ENCODE measurements at regions not wholly inside any gene's neighbourhood (a gene's known extent, or its start where the extent isn't known, plus 50 kb on each side); places are given as distances from the start of the nearest gene placed in this dataset.

DNA sequence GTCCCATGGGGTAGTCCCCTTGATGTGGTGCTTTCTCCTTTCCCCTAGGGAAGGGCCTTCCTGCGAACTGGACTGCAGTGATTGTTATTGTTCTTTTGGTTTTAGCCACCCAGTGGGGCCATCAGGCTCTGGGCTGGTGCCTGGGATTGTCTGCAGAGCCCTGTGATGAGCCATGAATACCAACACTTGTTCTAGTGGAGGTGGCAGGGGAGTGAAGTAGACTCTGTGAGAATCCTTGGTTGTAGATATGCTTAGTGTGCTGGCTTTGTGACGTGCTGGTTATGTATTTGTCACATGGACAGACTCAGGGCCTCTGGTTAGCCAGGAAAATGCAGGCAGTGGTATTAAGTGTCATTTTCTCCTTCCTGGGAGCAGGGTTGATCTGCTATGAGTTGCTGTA lies 51.8 kb upstream of the NDUFB4 start:
- Histone ChIP-seq H3K36me3 (replicated peaks) (no peaks in the 10 kb centered on the region), H3K4me3 (no peak overlapping the region), H3K9me3 (peaks cover 3% of the 10 kb centered on the region; the same call in 1 of the 2 replicates), H3K27me3 (ENCODE audit: low read depth) (no peaks in the 10 kb centered on the region), H3K4me1 (no peaks in the 10 kb centered on the region)
- in situ Hi-C loops (cut with MboI; ENCODE audit: low sequenced_read_pairs), result no loop called here
- no peak for DNase-seq (ENCODE audit: low spot score in 2 of 2)

DNA sequence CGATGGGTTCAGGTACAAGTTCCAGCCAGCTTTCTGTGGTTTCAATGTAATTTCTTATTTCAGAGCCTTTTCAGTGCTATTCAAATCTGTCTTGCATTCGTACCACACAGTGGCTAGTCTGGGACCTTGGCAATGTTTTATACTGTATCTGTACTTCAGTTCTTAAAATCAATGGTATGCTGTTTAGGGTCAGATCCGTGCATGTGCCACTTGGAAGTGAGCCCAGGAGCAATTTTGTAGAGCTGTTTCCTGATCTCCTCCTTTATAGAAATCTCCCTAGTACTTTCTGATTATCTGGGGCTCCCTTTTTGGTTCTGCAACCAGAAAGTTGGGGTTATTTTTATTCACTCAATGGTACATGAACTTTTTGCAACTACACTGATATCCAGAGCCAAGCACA lies 59.5 kb upstream of the NDUFB4 start:
- H3K36me3 ChIP-seq (replicated peaks), result no peaks in the 10 kb centered on the region
- H3K9me3 ChIP-seq, result peaks cover 5% of the 10 kb centered on the region
- in situ Hi-C loops (cut with MboI; ENCODE audit: low sequenced_read_pairs), result no loop called here

DNA sequence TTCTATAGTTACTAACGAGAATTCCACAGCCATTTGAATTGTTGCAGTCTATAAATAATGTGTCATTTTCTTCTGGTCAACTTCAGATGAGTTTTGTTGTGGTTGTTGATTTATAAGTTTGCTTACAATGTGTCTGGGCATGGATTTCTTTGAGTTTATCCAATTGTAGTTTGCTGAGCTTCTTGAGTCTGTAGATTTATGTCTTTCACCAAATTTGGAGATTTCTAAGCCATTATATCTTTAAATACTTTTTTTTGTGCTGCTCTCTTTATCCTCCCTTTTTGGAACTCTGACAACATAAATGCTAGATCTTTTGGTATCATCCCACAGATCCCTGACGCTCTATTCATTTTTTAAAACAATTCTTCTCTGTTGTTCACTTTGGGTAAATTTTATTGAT lies 63.2 kb upstream of the NDUFB4 start:
- H3K9me3 ChIP-seq, result peaks cover 5% of the 10 kb centered on the region
- H3K36me3 ChIP-seq (replicated peaks), result no peaks in the 10 kb centered on the region
- in situ Hi-C loops (cut with MboI; ENCODE audit: low sequenced_read_pairs), result no loop called here
- no peaks in the 10 kb centered on the region for H3K4me1 ChIP-seq
- no peaks in the 10 kb centered on the region for H3K27me3 ChIP-seq (ENCODE audit: low read depth)
- no peak for DNase-seq (ENCODE audit: low spot score in 2 of 2)
- H3K4me3 ChIP-seq, result no peak overlapping the region

More for the DNA sequence above, 59.5 kb upstream of the NDUFB4 start:
- no peak for DNase-seq (ENCODE audit: low spot score in 2 of 2)
- Histone ChIP-seq H3K27me3 (ENCODE audit: low read depth) (no peaks in the 10 kb centered on the region), H3K4me3 (no peak overlapping the region), H3K4me1 (no peaks in the 10 kb centered on the region)

DNA sequence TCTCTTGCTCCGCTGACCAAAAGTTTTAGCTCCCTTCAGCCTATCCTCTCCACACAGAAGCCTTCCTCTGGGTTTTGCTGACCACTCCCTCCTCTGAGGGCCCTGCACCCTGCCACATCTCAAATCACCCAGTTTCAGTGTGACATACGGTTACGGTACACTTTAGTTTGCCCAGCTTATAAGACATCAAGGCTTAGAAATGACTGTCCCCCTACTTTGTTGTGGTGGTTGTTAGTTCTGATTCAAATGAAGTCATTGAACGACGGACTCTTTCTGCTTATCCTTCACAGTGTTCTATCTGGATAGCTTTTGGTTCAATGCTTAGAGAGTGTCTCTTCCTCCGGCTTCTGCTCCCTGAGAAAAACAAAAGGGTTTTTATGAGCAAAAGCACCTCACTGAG lies 68.0 kb upstream of the NDUFB4 start:
- H3K4me3 ChIP-seq, result no peak overlapping the region
- peaks cover 4% of the 10 kb centered on the region for H3K9me3 ChIP-seq
- no peaks in the 10 kb centered on the region; the same call in 1 of the 2 replicates for H3K36me3 ChIP-seq (replicated peaks)
- H3K27me3 ChIP-seq (ENCODE audit: low read depth), result no peaks in the 10 kb centered on the region
- DNase-seq (ENCODE audit: low spot score in 2 of 2), result no peak
- in situ Hi-C loops (cut with MboI; ENCODE audit: low sequenced_read_pairs), result no loop called here
- peaks cover 8% of the 10 kb centered on the region; the same call in 1 of the 2 replicates for H3K4me1 ChIP-seq

DNA sequence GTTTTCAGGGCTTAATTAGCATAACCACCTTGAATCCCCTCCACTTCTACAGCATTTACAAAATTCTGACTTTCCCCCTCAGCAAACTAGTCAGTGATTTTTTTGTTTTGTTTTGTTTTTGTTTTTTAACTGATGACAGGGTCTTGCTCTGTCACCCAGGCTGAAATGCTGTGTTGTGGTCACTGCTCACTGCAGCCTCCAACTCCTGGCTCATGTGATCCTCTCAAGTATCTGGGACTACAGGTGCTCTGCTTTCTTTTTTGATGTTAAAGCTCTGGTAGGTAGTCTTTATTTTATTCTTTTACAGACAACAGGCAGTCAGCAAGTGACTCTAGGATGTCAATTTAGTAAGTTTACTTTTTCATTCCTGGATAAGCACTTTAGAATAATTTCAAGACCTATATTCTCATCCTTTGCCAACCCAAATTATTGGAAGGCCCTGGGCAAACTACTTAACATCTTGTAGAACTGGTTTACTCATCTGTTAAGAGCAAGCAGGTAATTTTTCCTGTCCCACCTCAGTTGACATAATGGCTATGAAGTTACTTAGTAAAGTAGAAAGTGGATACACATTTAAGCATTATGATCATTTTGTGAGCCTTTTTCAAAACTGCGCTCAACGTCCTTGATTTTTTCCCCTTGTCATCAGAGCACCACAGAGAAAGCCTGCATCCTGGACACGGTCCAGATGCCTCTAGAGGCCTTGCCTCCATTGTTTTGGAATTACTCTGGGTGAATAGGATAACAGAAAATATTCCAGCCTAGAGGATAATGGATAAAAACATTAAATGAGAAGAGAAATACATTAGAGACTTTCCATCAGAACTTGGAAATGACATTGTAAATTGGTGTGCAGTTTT lies 69.9 kb upstream of the NDUFB4 start:
- peak; percentile 48 to 59 for DNase-seq (ENCODE audit: low spot score in 2 of 2)
- no peaks in the 10 kb centered on the region; the same call in 1 of the 2 replicates for H3K36me3 ChIP-seq (replicated peaks)
- H3K9me3 ChIP-seq, result no peaks in the 10 kb centered on the region
- no peaks in the 10 kb centered on the region for H3K27me3 ChIP-seq (ENCODE audit: low read depth)
- peaks cover 8% of the 10 kb centered on the region; the same call in 1 of the 2 replicates for H3K4me1 ChIP-seq
- in situ Hi-C loops (cut with MboI; ENCODE audit: low sequenced_read_pairs), result no loop called here
- no peak overlapping the region for H3K4me3 ChIP-seq

DNA sequence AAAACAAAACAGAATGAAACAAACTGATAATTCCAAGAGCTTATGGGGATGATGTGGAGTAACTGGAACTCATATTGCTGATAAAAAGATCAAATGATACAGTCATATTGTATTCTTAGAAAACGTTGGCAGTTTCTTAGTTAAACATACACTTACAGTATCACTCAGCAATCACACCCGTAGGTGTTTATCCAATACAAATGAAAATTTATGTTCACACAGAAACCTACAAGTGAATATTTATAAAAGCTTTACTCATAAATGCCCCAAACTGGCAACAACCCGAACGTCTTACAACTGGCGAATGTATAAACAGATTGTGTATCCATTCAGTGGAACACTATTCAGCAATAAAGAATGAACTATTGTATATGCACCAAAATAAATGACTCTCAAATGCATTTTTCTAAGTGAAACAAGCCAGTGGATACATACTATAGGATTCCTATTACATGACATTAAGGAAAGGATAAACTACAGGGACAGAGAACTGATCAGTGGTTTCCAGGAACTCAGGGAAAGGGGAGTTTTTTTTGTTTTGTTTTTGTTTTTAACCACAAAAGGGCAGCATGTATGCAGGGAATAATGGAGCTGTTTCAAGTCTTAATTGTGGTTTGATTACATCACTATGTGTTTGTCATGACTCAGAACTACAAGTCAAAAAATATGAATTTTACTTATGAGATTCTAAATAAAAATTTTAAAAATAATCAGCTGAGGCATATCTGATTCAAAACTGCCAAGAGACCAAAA lies 71.8 kb upstream of the NDUFB4 start:
- H3K4me3 ChIP-seq, result no peak overlapping the region
- H3K36me3 ChIP-seq (replicated peaks), result no peaks in the 10 kb centered on the region; the same call in 1 of the 2 replicates
- in situ Hi-C loops (cut with MboI; ENCODE audit: low sequenced_read_pairs), result no loop called here
- H3K27me3 ChIP-seq (ENCODE audit: low read depth), result no peaks in the 10 kb centered on the region
- H3K9me3 ChIP-seq, result no peaks in the 10 kb centered on the region
- DNase-seq (ENCODE audit: low spot score in 2 of 2), result no peak
- H3K4me1 ChIP-seq, result peaks cover 8% of the 10 kb centered on the region; the same call in 1 of the 2 replicates

DNA sequence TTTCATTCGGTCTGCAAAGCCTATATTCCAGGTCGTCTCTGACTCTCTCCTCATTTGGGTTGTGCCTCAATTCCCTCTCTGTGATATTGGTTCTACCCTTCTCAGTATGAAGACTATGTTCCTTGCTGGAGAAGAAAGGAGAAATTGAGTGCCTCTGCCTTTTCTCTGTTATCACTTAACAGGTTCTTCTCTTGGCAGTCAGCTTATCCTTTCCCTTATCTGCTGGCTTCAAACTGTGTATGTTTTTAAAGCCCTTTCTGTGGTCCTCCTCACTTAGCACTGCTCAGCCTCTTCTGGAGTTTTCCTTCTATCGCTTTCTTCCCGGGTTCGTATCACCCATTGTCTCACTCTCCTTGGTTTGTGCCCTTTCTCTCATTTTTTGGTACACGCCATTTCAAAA lies 65.3 kb upstream of the FSTL1 start:
- DNase-seq (ENCODE audit: low spot score in 2 of 2), result no peak
- Histone ChIP-seq H3K36me3 (replicated peaks) (no peaks in the 10 kb centered on the region), H3K4me3 (no peak overlapping the region), H3K4me1 (no peaks in the 10 kb centered on the region), H3K27me3 (ENCODE audit: low read depth) (peaks cover 11% of the 10 kb centered on the region), H3K9me3 (no peaks in the 10 kb centered on the region)
- in situ Hi-C loops (cut with MboI; ENCODE audit: low sequenced_read_pairs), result no loop called here

DNA sequence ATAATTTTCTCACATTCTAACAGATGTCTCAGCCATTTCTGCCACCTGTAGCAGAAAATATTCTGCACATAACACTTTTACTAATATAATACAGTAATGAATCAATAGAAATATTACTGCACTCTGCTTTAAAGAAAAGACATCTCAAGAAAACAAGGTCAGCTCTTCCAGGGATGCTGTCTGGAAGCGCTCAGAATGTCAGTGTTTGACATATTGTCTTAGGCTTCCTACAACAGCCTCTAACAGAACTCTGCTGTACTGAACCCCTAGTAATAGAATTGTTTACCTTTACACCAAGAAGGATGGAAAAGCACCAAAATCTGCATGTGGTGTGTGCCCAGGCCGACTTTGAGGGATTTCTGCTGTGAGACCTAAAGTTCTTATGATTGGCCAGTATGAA lies 61.9 kb upstream of the FSTL1 start:
- no peaks in the 10 kb centered on the region for H3K9me3 ChIP-seq
- H3K36me3 ChIP-seq (replicated peaks), result no peaks in the 10 kb centered on the region
- in situ Hi-C loops (cut with MboI; ENCODE audit: low sequenced_read_pairs), result no loop called here
- H3K4me3 ChIP-seq, result no peak overlapping the region
- no peak for DNase-seq (ENCODE audit: low spot score in 2 of 2)
- H3K27me3 ChIP-seq (ENCODE audit: low read depth), result peaks cover 11% of the 10 kb centered on the region
- no peaks in the 10 kb centered on the region for H3K4me1 ChIP-seq

DNA sequence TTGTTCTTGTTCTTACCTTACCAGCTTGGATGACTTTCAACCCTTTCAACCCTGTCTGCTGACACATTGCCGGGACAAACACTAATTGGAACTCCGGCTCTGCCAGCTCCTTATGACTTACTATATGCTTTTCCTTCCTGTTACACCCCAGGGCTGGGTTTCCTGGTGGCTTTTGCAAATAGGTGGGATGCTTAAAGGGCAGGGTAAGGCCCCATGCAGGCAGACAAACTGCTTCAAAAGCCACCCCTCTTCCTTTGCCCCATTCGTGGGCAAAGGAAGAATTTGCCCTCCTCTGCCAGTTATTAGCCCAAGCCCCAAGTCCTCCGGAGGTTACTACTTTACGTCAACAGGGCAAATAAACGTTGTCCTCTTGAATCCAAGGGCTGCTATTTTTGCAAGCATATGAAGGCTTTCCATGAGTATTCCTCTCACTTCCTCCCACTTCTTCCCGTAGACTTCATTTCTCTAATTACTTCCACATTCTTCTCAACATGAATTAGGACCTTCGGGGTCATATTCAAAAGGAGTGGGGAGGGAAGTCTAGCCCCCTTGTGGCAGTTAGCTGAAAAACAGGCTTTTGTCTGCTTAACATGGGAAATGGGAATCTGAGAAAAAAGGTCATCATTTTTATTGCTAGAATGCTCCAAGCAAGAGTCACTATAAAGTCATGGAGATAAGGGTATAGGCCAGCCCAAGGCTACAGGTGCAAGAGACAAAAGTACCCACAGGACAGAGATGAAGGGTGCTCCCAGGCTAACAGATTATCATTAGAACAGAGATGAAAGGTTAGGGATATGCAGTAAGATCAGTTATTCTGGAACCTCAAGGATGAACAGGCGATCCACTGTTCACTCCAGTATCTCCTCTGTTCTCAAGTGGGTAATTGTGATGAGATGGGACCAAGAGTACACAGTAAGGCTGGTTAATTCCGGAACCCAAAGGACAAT lies 56.3 kb upstream of the FSTL1 start:
- Histone ChIP-seq H3K9me3 (no peaks in the 10 kb centered on the region), H3K4me1 (no peaks in the 10 kb centered on the region), H3K4me3 (no peak overlapping the region), H3K36me3 (replicated peaks) (no peaks in the 10 kb centered on the region), H3K27me3 (ENCODE audit: low read depth) (no peaks in the 10 kb centered on the region)
- peak; percentile 39 to 58 for DNase-seq (ENCODE audit: low spot score in 2 of 2)
- in situ Hi-C loops (cut with MboI; ENCODE audit: low sequenced_read_pairs), result no loop called here

DNA sequence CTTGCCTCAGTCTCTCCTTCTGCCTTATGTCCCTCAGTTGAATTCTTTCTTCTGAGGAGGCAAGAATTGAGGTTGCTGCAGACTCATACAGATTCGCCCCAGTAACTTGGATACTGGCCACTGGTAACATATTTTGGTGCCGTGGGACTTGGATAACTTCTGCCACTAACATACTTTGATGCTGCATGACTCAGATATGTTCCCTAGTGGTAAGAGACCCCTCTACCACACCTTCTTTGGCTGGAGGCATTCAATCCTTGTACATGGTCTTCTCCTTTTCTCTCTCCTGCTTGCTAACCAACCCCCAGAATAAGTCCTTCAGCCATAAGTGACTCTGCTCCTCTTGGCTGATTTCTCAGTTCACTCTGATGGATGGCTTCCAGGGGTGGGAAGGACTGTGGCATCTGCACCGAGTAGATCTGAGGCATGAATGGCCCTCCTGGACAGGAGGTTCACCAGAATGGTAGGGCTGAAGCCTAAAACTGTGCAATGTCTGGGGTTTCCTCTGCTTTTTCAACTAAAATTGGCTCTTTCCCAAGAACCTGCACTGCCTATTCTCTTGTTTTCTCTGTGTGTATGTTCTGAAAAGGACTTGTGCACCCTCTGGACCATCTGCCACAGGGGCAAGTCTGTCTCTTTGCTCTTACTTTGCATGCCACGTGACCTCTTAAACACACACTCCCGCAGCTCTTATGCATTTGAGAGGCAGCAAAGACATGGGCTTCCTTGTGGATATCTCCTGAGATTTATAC lies 55.5 kb upstream of the FSTL1 start:
- in situ Hi-C loops (cut with MboI; ENCODE audit: low sequenced_read_pairs), result no loop called here
- Histone ChIP-seq H3K9me3 (no peaks in the 10 kb centered on the region), H3K27me3 (ENCODE audit: low read depth) (no peaks in the 10 kb centered on the region), H3K4me3 (no peak overlapping the region), H3K4me1 (no peaks in the 10 kb centered on the region), H3K36me3 (replicated peaks) (no peaks in the 10 kb centered on the region)
- no peak for DNase-seq (ENCODE audit: low spot score in 2 of 2)

DNA sequence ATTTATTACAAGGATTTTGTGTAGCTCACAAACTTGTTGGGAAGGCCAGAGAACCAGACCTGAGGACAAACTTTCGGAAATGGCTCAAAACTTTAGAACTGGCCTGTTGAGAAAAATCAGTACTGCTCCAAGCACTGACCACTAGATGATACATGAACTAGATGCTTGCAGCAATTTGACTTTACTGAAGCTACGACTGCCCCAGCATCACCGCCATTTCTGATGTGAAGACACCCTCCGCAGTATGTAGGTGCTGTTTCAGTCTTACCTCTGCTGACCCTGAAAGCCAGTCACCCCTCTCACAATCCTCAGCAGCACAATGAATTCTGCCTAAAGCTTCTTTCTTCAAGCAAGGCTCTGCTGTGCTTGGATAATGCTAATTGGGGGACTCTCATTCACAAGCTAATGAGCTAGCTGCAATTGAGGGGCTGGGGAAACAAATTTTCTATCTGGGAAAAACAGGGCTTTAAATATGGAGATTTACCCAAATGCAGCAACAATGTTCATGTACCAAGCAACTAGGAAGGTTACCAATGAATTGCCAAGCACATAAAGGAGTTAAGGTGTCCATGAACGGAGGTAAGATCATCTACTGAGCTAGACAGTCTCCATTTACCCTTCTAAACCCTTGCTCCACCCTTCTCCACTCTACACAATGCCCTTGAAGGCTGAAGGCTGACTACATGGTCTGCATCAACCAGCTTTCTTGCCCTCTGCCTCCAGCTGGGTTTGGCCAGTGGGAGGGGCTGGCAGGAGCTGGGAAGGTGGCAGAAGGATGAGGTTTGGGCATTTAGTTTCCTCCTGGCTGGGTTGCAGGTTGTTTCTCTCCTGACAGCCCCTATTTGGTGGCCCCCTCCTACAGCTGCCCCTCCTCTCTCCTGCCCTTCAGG lies 53.2 kb upstream of the FSTL1 start:
- H3K27me3 ChIP-seq (ENCODE audit: low read depth), result no peaks in the 10 kb centered on the region
- in situ Hi-C loops (cut with MboI; ENCODE audit: low sequenced_read_pairs), result no loop called here
- H3K4me3 ChIP-seq, result no peak overlapping the region
- H3K36me3 ChIP-seq (replicated peaks), result no peaks in the 10 kb centered on the region
- no peaks in the 10 kb centered on the region for H3K9me3 ChIP-seq
- no peak for DNase-seq (ENCODE audit: low spot score in 2 of 2)
- H3K4me1 ChIP-seq, result no peaks in the 10 kb centered on the region

DNA sequence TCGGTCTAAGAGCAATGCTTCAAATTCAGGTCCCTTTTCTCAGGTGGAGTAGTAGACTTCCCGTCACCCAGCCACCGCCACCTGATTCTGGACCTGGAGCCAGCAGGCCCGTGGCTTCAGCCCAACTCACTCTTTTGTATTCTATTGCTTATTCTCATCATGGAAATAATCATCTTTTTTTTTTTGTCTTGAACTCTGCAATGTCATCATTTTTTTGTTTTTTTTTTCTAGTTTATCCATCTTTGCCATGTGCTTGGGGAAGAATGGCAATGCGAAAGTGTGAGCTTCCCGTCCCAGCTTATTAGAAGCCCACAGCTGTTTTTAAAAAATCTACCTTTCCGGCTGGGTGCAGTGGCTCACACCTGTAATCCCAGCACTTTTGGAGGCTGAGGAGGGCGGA lies 51.3 kb upstream of the FSTL1 start:
- DNase-seq (ENCODE audit: low spot score in 2 of 2), result no peak
- in situ Hi-C loops (cut with MboI; ENCODE audit: low sequenced_read_pairs), result no loop called here
- Histone ChIP-seq H3K27me3 (ENCODE audit: low read depth) (no peaks in the 10 kb centered on the region), H3K4me3 (no peak overlapping the region), H3K4me1 (no peaks in the 10 kb centered on the region), H3K36me3 (replicated peaks) (no peaks in the 10 kb centered on the region), H3K9me3 (no peaks in the 10 kb centered on the region)
